ENCODE measurements at regions not wholly inside any gene's neighbourhood (a gene's known extent, or its start where the extent isn't known, plus 50 kb on each side); places are given as distances from the start of the nearest gene placed in this dataset.

GRCh38 chr2:150555611-150556356, 68.3 kb upstream of the RND3 start:
- TF ChIP-seq CTCF (IDR thresholded peaks at IDR 0.05), result no peak
- no peak for TF ChIP-seq POLR2A (IDR thresholded peaks at IDR 0.05)
